ENCODE measurements at regions not wholly inside any gene's neighbourhood (a gene's known extent, or its start where the extent isn't known, plus 50 kb on each side); places are given as distances from the start of the nearest gene placed in this dataset.

GRCh38 chr5:126094991-126095390 is 328.2 kb upstream of the GRAMD2B start:
- Mint-ChIP-seq H3K27me3 (ENCODE audit: low read depth) (no peaks in the 10 kb centered on the region), H3K4me1 (ENCODE audit: low read depth) (no peaks in the 10 kb centered on the region), H3K36me3 (ENCODE audit: low read depth) (no peaks in the 10 kb centered on the region), H3K9me3 (ENCODE audit: insufficient read depth) (no peaks in the 10 kb centered on the region), H3K4me3 (no peak overlapping the region), H3K27ac (no peak overlapping the region)
- ChIA-PET POLR2A (no interaction called here), CTCF (no interaction called here)
- ATAC-seq (no peak), DNase-seq (no peak)

- CTCF ChIA-PET: no interaction called here
- no peaks in the 10 kb centered on the region for H3K9me3 Mint-ChIP-seq (ENCODE audit: insufficient read depth)
- H3K27me3 Mint-ChIP-seq (ENCODE audit: low read depth): no peaks in the 10 kb centered on the region
- no peak for DNase-seq
- no peaks in the 10 kb centered on the region for H3K36me3 Mint-ChIP-seq (ENCODE audit: low read depth)
- no peak overlapping the region for H3K27ac Mint-ChIP-seq
- no peak for ATAC-seq
- POLR2A ChIA-PET: no interaction called here
- no peaks in the 10 kb centered on the region for H3K4me1 Mint-ChIP-seq (ENCODE audit: low read depth)
- H3K4me3 Mint-ChIP-seq: no peak overlapping the region
Measured at GRCh38 chr5:126096442-126097006, 326.7 kb upstream of the GRAMD2B start.

GRCh38 chr5:126097876-126098275 is 325.3 kb upstream of the GRAMD2B start:
- H3K4me1 Mint-ChIP-seq (ENCODE audit: low read depth): no peaks in the 10 kb centered on the region
- no peak for ATAC-seq
- DNase-seq: no peak
- H3K4me3 Mint-ChIP-seq: no peak overlapping the region
- ChIA-PET POLR2A (no interaction called here), CTCF (no interaction called here)
- no peaks in the 10 kb centered on the region for H3K36me3 Mint-ChIP-seq (ENCODE audit: low read depth)
- no peaks in the 10 kb centered on the region for H3K27me3 Mint-ChIP-seq (ENCODE audit: low read depth)
- H3K27ac Mint-ChIP-seq: no peak overlapping the region
- no peaks in the 10 kb centered on the region for H3K9me3 Mint-ChIP-seq (ENCODE audit: insufficient read depth)

GRCh38 chr5:126098330-126099017 is 324.7 kb upstream of the GRAMD2B start:
- DNase-seq (no peak), ATAC-seq (no peak)
- Mint-ChIP-seq H3K4me3 (no peak overlapping the region), H3K27ac (no peak overlapping the region), H3K27me3 (ENCODE audit: low read depth) (no peaks in the 10 kb centered on the region), H3K36me3 (ENCODE audit: low read depth) (no peaks in the 10 kb centered on the region), H3K4me1 (ENCODE audit: low read depth) (no peaks in the 10 kb centered on the region), H3K9me3 (ENCODE audit: insufficient read depth) (no peaks in the 10 kb centered on the region)
- POLR2A ChIA-PET: no interaction called here
- CTCF ChIA-PET: no interaction called here

GRCh38 chr5:126099077-126099476 is 324.1 kb upstream of the GRAMD2B start:
- Mint-ChIP-seq H3K4me1 (ENCODE audit: low read depth) (no peaks in the 10 kb centered on the region), H3K36me3 (ENCODE audit: low read depth) (no peaks in the 10 kb centered on the region), H3K9me3 (ENCODE audit: insufficient read depth) (no peaks in the 10 kb centered on the region), H3K27me3 (ENCODE audit: low read depth) (no peaks in the 10 kb centered on the region), H3K4me3 (no peak overlapping the region), H3K27ac (no peak overlapping the region)
- ChIA-PET POLR2A (no interaction called here), CTCF (no interaction called here)
- DNase-seq (no peak), ATAC-seq (no peak)

GRCh38 chr5:126100767-126101166 is 322.4 kb upstream of the GRAMD2B start:
- Mint-ChIP-seq H3K27ac (no peak overlapping the region), H3K4me3 (no peak overlapping the region), H3K27me3 (ENCODE audit: low read depth) (no peaks in the 10 kb centered on the region), H3K36me3 (ENCODE audit: low read depth) (no peaks in the 10 kb centered on the region), H3K4me1 (ENCODE audit: low read depth) (no peaks in the 10 kb centered on the region), H3K9me3 (ENCODE audit: insufficient read depth) (no peaks in the 10 kb centered on the region)
- CTCF ChIA-PET: no interaction called here
- ATAC-seq (no peak), DNase-seq (no peak)
- POLR2A ChIA-PET: no interaction called here

- no peak for DNase-seq
- H3K36me3 Mint-ChIP-seq (ENCODE audit: low read depth): no peaks in the 10 kb centered on the region
- no peaks in the 10 kb centered on the region for H3K4me1 Mint-ChIP-seq (ENCODE audit: low read depth)
- no peaks in the 10 kb centered on the region for H3K9me3 Mint-ChIP-seq (ENCODE audit: insufficient read depth)
- ChIA-PET POLR2A (no interaction called here), CTCF (no interaction called here)
- H3K27me3 Mint-ChIP-seq (ENCODE audit: low read depth): no peaks in the 10 kb centered on the region
- no peak overlapping the region for H3K4me3 Mint-ChIP-seq
- no peak for ATAC-seq
- H3K27ac Mint-ChIP-seq: no peak overlapping the region
Measured at GRCh38 chr5:126101901-126102300, 321.3 kb upstream of the GRAMD2B start.

- no peak overlapping the region for H3K27ac Mint-ChIP-seq
- CTCF ChIA-PET: no interaction called here
- H3K36me3 Mint-ChIP-seq (ENCODE audit: low read depth): no peaks in the 10 kb centered on the region
- no peaks in the 10 kb centered on the region for H3K27me3 Mint-ChIP-seq (ENCODE audit: low read depth)
- no peak for ATAC-seq
- H3K9me3 Mint-ChIP-seq (ENCODE audit: insufficient read depth): peaks cover 6% of the 10 kb centered on the region
- POLR2A ChIA-PET: no interaction called here
- H3K4me3 Mint-ChIP-seq: no peak overlapping the region
- DNase-seq: no peak
- no peaks in the 10 kb centered on the region for H3K4me1 Mint-ChIP-seq (ENCODE audit: low read depth)
Measured at GRCh38 chr5:126103050-126103449, 320.2 kb upstream of the GRAMD2B start.

GRCh38 chr5:126103868-126104267 is 319.3 kb upstream of the GRAMD2B start:
- ChIA-PET CTCF (no interaction called here), POLR2A (no interaction called here)
- no peaks in the 10 kb centered on the region for H3K4me1 Mint-ChIP-seq (ENCODE audit: low read depth)
- H3K27ac Mint-ChIP-seq: no peak overlapping the region
- DNase-seq (no peak), ATAC-seq (no peak)
- no peaks in the 10 kb centered on the region for H3K36me3 Mint-ChIP-seq (ENCODE audit: low read depth)
- peaks cover 6% of the 10 kb centered on the region for H3K9me3 Mint-ChIP-seq (ENCODE audit: insufficient read depth)
- H3K27me3 Mint-ChIP-seq (ENCODE audit: low read depth): no peaks in the 10 kb centered on the region
- H3K4me3 Mint-ChIP-seq: no peak overlapping the region

- ChIA-PET CTCF (no interaction called here), POLR2A (no interaction called here)
- ATAC-seq: no peak
- Mint-ChIP-seq H3K27ac (no peak overlapping the region), H3K9me3 (ENCODE audit: insufficient read depth) (peaks cover 6% of the 10 kb centered on the region), H3K27me3 (ENCODE audit: low read depth) (no peaks in the 10 kb centered on the region), H3K4me3 (no peak overlapping the region), H3K36me3 (ENCODE audit: low read depth) (no peaks in the 10 kb centered on the region), H3K4me1 (ENCODE audit: low read depth) (no peaks in the 10 kb centered on the region)
- no peak for DNase-seq
Measured at GRCh38 chr5:126104341-126104740, 318.9 kb upstream of the GRAMD2B start.

- no peak overlapping the region for H3K27ac Mint-ChIP-seq
- POLR2A ChIA-PET: no interaction called here
- CTCF ChIA-PET: no interaction called here
- ATAC-seq: no peak
- no peaks in the 10 kb centered on the region for H3K4me1 Mint-ChIP-seq (ENCODE audit: low read depth)
- H3K9me3 Mint-ChIP-seq (ENCODE audit: insufficient read depth): peaks cover 6% of the 10 kb centered on the region
- H3K36me3 Mint-ChIP-seq (ENCODE audit: low read depth): no peaks in the 10 kb centered on the region
- no peak overlapping the region for H3K4me3 Mint-ChIP-seq
- no peak for DNase-seq
- H3K27me3 Mint-ChIP-seq (ENCODE audit: low read depth): no peaks in the 10 kb centered on the region
Measured at GRCh38 chr5:126104951-126105350, 318.3 kb upstream of the GRAMD2B start.

- no peaks in the 10 kb centered on the region for H3K4me1 Mint-ChIP-seq (ENCODE audit: low read depth)
- ChIA-PET POLR2A (no interaction called here), CTCF (no interaction called here)
- H3K4me3 Mint-ChIP-seq: no peak overlapping the region
- ATAC-seq (no peak), DNase-seq (no peak)
- no peaks in the 10 kb centered on the region for H3K36me3 Mint-ChIP-seq (ENCODE audit: low read depth)
- H3K9me3 Mint-ChIP-seq (ENCODE audit: insufficient read depth): peaks cover 6% of the 10 kb centered on the region
- H3K27ac Mint-ChIP-seq: no peak overlapping the region
- H3K27me3 Mint-ChIP-seq (ENCODE audit: low read depth): no peaks in the 10 kb centered on the region
Measured at GRCh38 chr5:126106029-126106428, 317.2 kb upstream of the GRAMD2B start.

GRCh38 chr5:126107381-126107780 is 315.8 kb upstream of the GRAMD2B start:
- CTCF ChIA-PET: no interaction called here
- H3K4me3 Mint-ChIP-seq: no peak overlapping the region
- ATAC-seq (no peak), DNase-seq (no peak)
- no peak overlapping the region for H3K27ac Mint-ChIP-seq
- H3K27me3 Mint-ChIP-seq (ENCODE audit: low read depth): no peaks in the 10 kb centered on the region
- H3K4me1 Mint-ChIP-seq (ENCODE audit: low read depth): no peaks in the 10 kb centered on the region
- H3K9me3 Mint-ChIP-seq (ENCODE audit: insufficient read depth): peaks cover 8% of the 10 kb centered on the region
- POLR2A ChIA-PET: no interaction called here
- H3K36me3 Mint-ChIP-seq (ENCODE audit: low read depth): no peaks in the 10 kb centered on the region
